OCI-LY1 (cell line): ENCODE measurements at regions not wholly inside any gene's neighbourhood (a gene's known extent, or its start where the extent isn't known, plus 50 kb on each side); places are given as distances from the start of the nearest gene placed in this dataset.

ENCODE experiments used
- CTCF ChIP-seq: fragments of 200-600 bp; sonication (generic), shearing (Covaris generic); IDR thresholded peaks from 2 replicates; pipeline ENCODE4 v1.5.1; 2017; ENCODE audit warnings: mild to moderate bottlenecking, antibody characterized with exemption, low read length, moderate library complexity, mixed read lengths
- EZH2 ChIP-seq: fragments of 200-600 bp; sonication (generic), shearing (Covaris generic); IDR thresholded peaks from 2 replicates; pipeline ENCODE4 v1.8.0; 2017; ENCODE audit warnings: borderline replicate concordance, mixed run types, mild to moderate bottlenecking, antibody characterized with exemption, low read length, moderate library complexity, mixed read lengths

- no peak for TF ChIP-seq EZH2
- TF ChIP-seq CTCF = no peak
These were observed 517.1 kb upstream of the ZFP42 start for GRCh38 chr4:187478292-187479140.
